ENCODE measurements at regions not wholly inside any gene's neighbourhood (a gene's known extent, or its start where the extent isn't known, plus 50 kb on each side); places are given as distances from the start of the nearest gene placed in this dataset.

GRCh38 chr5:154647114-154647760 lies 107.9 kb upstream of the LARP1 start (continued):
- TF ChIP-seq CEBPZ (IDR thresholded peaks at IDR 0.05; ENCODE audit: low read length) (no peak), MBNL3 (CRISPR knock-in tag; conservative IDR thresholded peaks at IDR 0.05) (no peak), SP2 (CRISPR knock-in tag; IDR thresholded peaks at IDR 0.05) (no peak), ZNF790 (CRISPR knock-in tag; IDR thresholded peaks at IDR 0.05; ENCODE audit: borderline replicate concordance) (peak; percentile 84; the same call in 1 of the 2 replicates), ZNF776 (CRISPR knock-in tag; IDR thresholded peaks at IDR 0.05) (peak; percentile 44; the same call in 1 of the 2 replicates), MLX (CRISPR knock-in tag; IDR thresholded peaks at IDR 0.05) (peak; percentile 43; the same call in 1 of the 2 replicates), BHLHE40 (IDR thresholded peaks at IDR 0.05; ENCODE audit: low read length) (peak; percentile 71), FLYWCH1 (CRISPR knock-in tag; IDR thresholded peaks at IDR 0.05) (0 out of 2 replicates have a peak, but pooled peaks have one; percentile 59), ESRRA (CRISPR knock-in tag; IDR thresholded peaks at IDR 0.05; ENCODE audit: low read depth) (peak; percentile 65; the same call in 1 of the 2 replicates), MIXL1 (CRISPR knock-in tag; IDR thresholded peaks at IDR 0.05) (no peak), BCL6 (CRISPR knock-in tag; IDR thresholded peaks at IDR 0.05) (peak; percentile 55; the same call in 1 of the 2 replicates), HNRNPL (IDR thresholded peaks at IDR 0.05; ENCODE audit: low read depth, low read length) (0 out of 2 replicates have a peak, but pooled peaks have one; percentile 40), CENPBD1 (CRISPR knock-in tag; IDR thresholded peaks at IDR 0.05; ENCODE audit: borderline replicate concordance, low read depth) (peak; percentile 47; the same call in 1 of the 2 replicates), HIVEP1 (CRISPR knock-in tag; IDR thresholded peaks at IDR 0.05) (peak; percentile 77), ELF3 (CRISPR knock-in tag; IDR thresholded peaks at IDR 0.05) (peak; percentile 24; the same call in 1 of the 2 replicates), NR2F6 (IDR thresholded peaks at IDR 0.05) (peak; percentile 69), NR2F6 (CRISPR knock-in tag; IDR thresholded peaks at IDR 0.05) (0 out of 2 replicates have a peak, but pooled peaks have one; percentile 39), ATF7 (IDR thresholded peaks at IDR 0.05) (peak; percentile 85), ATF7 (CRISPR knock-in tag; IDR thresholded peaks at IDR 0.05) (no peak; the same call in 1 of the 2 replicates), ZNF775 (CRISPR knock-in tag; IDR thresholded peaks at IDR 0.05; ENCODE audit: borderline replicate concordance) (no peak), KLF6 (CRISPR knock-in tag; IDR thresholded peaks at IDR 0.05) (no peak), SKI (IDR thresholded peaks at IDR 0.05; ENCODE audit: partially characterized antibody) (peak; percentile 58), GATA4 (IDR thresholded peaks at IDR 0.05; ENCODE audit: borderline replicate concordance, low read depth) (no peak), POLR2A (IDR thresholded peaks at IDR 0.05; ENCODE audit: insufficient read depth in 1 of 2, low read depth in 2 of 2, low read length in 2 of 2) (peak in 1 of 2 experiments; percentile 80; a peak in 2 of 4 replicates), KDM5B (CRISPR knock-in tag; IDR thresholded peaks at IDR 0.05; ENCODE audit: borderline replicate concordance) (peak; percentile 76; the same call in 1 of the 2 replicates), ZNF446 (CRISPR knock-in tag; IDR thresholded peaks at IDR 0.05) (0 out of 2 replicates have a peak, but pooled peaks have one; percentile 31), NR2F2 (IDR thresholded peaks at IDR 0.05; ENCODE audit: borderline replicate concordance, low read depth) (0 out of 2 replicates have a peak, but pooled peaks have one; percentile 36)
